Ovary (tissue), 7 donors: ENCODE measurements at regions not wholly inside any gene's neighbourhood (a gene's known extent, or its start where the extent isn't known, plus 50 kb on each side); places are given as distances from the start of the nearest gene placed in this dataset.

ENCODE experiments used
- DNase-seq, 5 donors: peaks; one replicate each; pipeline ENCODE4 v3.0.0-alpha.2; 2019 to 2020
- H3K27ac ChIP-seq, 2 donors: fragments of 200-600 bp; one replicate each; pipeline versions ENCODE4 v1.5.1 to v1.8.0; 2019 to 2022
- H3K27me3 ChIP-seq: fragments of 200-600 bp; one replicate; pipeline ENCODE4 v1.8.0; 2022
- H3K36me3 ChIP-seq: fragments of 200-600 bp; sonication (generic); one replicate; pipeline ENCODE4 v1.5.1; 2019
- H3K4me1 ChIP-seq: one replicate; pipeline ENCODE4 v1.8.1; 2013; ENCODE audit warnings: mild to moderate bottlenecking, moderate library complexity; ENCODE audit not compliant: insufficient read depth
- H3K4me3 ChIP-seq: fragments of 200-600 bp; sonication (generic); one replicate; pipeline ENCODE4 v1.5.1; 2017
- H3K9me3 ChIP-seq, 2 donors: fragments of 200-600 bp in 1 of 2; sonication (generic) in 1 of 2; one replicate each; pipeline versions ENCODE4 v1.5.1 to v1.8.1; 2013 to 2019; ENCODE audit warnings: mild to moderate bottlenecking in 1 of 2, moderate library complexity in 1 of 2
- CTCF ChIP-seq, 3 donors: fragments of 450-650 bp in 2 of 3; fragments of 200-600 bp in 1 of 3; IDR thresholded peaks; one replicate each; pipeline versions ENCODE4 v1.5.1 to v1.8.0; 2016 to 2022; ENCODE audit warnings: antibody characterized with exemption in 3 of 3, mild to moderate bottlenecking in 1 of 3
- EP300 ChIP-seq: sonication (generic); formaldehyde crosslinking; IDR thresholded peaks from one replicate; pipeline ENCODE4 v1.6.1; 2017; ENCODE audit warnings: antibody characterized with exemption
- POLR2A ChIP-seq: fragments of 450-650 bp; IDR thresholded peaks from one replicate; pipeline ENCODE4 v1.6.1; 2017; ENCODE audit warnings: antibody characterized with exemption, mild to moderate bottlenecking, moderate library complexity
- WGBS, 3 donors: extraction: QIAGEN DNeasy Blood & Tissue Kit in 1 of 3; methylation state at CpG; one replicate each; pipeline versions ENCODE4 v1.1.5 to v1.1.7; 2013 to 2017; 5-methylcytosine and 5-hydroxymethylcytosine counted together
- intact Hi-C, 4 donors: fragments of 100-400 bp; cut with DNase I; formaldehyde crosslinking; loops; one replicate each; pipeline versions ENCODE4 v1.11.0 to v1.15.1; 2022 to 2023
- donor health status: DM: no; HTN: no; CAD: no; lungs with moderate emphysema.
- donor health status: DM: no; HTN: no; CAD: no.
- donor health status: Bipolar disorder and iron deficiency.
- donor health status: DM: no; HTN: no; CAD: no.
- donor health status: DM: yes; HTN: yes; CAD: no.

- no peaks in the 10 kb centered on the region for H3K27me3 ChIP-seq
- no peaks in the 10 kb centered on the region for H3K36me3 ChIP-seq
- no peak overlapping the region for H3K4me3 ChIP-seq
- TF ChIP-seq EP300 (no peak), CTCF (IDR thresholded peaks at IDR 0.05) (no peak), POLR2A (no peak)
- no peak overlapping the region for H3K27ac ChIP-seq
- no peak for DNase-seq
- 67 to 78% (median 70%) methylated on average over 3 of the region's 3 CpGs for WGBS, 3 donors
- intact Hi-C loops: no loop called here
- peaks cover 2% of the 10 kb centered on the region for H3K4me1 ChIP-seq
- H3K9me3 ChIP-seq: no peaks in the 10 kb centered on the region
These were observed 282.0 kb downstream of the MAP2K4 start for GRCh38 chr17:12302711-12303110.

GRCh38 chr17:12310811-12311210 lies 290.1 kb downstream of the MAP2K4 start:
- intact Hi-C loops: no loop called here
- H3K4me1 ChIP-seq: no peaks in the 10 kb centered on the region
- no peak overlapping the region for H3K4me3 ChIP-seq
- H3K27me3 ChIP-seq: no peaks in the 10 kb centered on the region
- no peak for DNase-seq
- no peaks in the 10 kb centered on the region for H3K36me3 ChIP-seq
- no peaks in the 10 kb centered on the region for H3K9me3 ChIP-seq
- no peak for TF ChIP-seq EP300
- no peak for TF ChIP-seq CTCF (IDR thresholded peaks at IDR 0.05)
- TF ChIP-seq POLR2A: no peak
- no peak overlapping the region for H3K27ac ChIP-seq
- 51 to 88% (median 83%) methylated on average over 1 of the region's 1 CpG for WGBS, 3 donors

GRCh38 chr17:12312692-12313091 lies 292.0 kb downstream of the MAP2K4 start:
- H3K27ac ChIP-seq: no peak overlapping the region
- no peak for DNase-seq
- TF ChIP-seq CTCF (IDR thresholded peaks at IDR 0.05): no peak
- TF ChIP-seq EP300: no peak
- no peak for TF ChIP-seq POLR2A
- no peaks in the 10 kb centered on the region for H3K4me1 ChIP-seq
- no peaks in the 10 kb centered on the region for H3K9me3 ChIP-seq
- intact Hi-C loops: no loop called here
- no peaks in the 10 kb centered on the region for H3K27me3 ChIP-seq
- H3K36me3 ChIP-seq: no peaks in the 10 kb centered on the region
- H3K4me3 ChIP-seq: no peak overlapping the region

- H3K27ac ChIP-seq: no peak overlapping the region
- no peaks in the 10 kb centered on the region for H3K36me3 ChIP-seq
- WGBS, 3 donors: 87 to 97% (median 93%) methylated on average over 1 of the region's 1 CpG
- H3K4me1 ChIP-seq: peaks cover 4% of the 10 kb centered on the region
- H3K9me3 ChIP-seq: no peaks in the 10 kb centered on the region
- H3K27me3 ChIP-seq: no peaks in the 10 kb centered on the region
- no peak for DNase-seq
- TF ChIP-seq EP300: no peak
- no peak for TF ChIP-seq CTCF (IDR thresholded peaks at IDR 0.05)
- TF ChIP-seq POLR2A: no peak
- intact Hi-C loops: no loop called here
- no peak overlapping the region for H3K4me3 ChIP-seq
These were observed 293.1 kb downstream of the MAP2K4 start for GRCh38 chr17:12313786-12314185.

- Histone ChIP-seq H3K4me1 (peaks cover 8% of the 10 kb centered on the region), H3K27ac (no peak overlapping the region), H3K36me3 (no peaks in the 10 kb centered on the region), H3K27me3 (no peaks in the 10 kb centered on the region), H3K9me3 (no peaks in the 10 kb centered on the region), H3K4me3 (no peak overlapping the region)
- DNase-seq: no peak
- TF ChIP-seq EP300 (no peak), CTCF (IDR thresholded peaks at IDR 0.05) (no peak), POLR2A (no peak)
- WGBS, 3 donors: 77 to 94% (median 93%) methylated on average over 1 of the region's 1 CpG
- intact Hi-C loops: no loop called here
These were observed 295.3 kb downstream of the MAP2K4 start for GRCh38 chr17:12316021-12316420.
